Caki2 (cell line): ENCODE measurements at regions not wholly inside any gene's neighbourhood (a gene's known extent, or its start where the extent isn't known, plus 50 kb on each side); places are given as distances from the start of the nearest gene placed in this dataset.

ENCODE experiments used
- DNase-seq: peaks from one replicate; pipeline ENCODE4 v3.0.0-alpha.2; 2015; ENCODE audit warnings: low read depth
- in situ Hi-C: cut with HindIII; loops from 2 replicates; pipeline ENCODE4 v1.10.0; 2016; ENCODE audit warnings: low sequenced_read_pairs, low pct_unique_long_range_greater_than_20kb, mixed read lengths

DNA sequence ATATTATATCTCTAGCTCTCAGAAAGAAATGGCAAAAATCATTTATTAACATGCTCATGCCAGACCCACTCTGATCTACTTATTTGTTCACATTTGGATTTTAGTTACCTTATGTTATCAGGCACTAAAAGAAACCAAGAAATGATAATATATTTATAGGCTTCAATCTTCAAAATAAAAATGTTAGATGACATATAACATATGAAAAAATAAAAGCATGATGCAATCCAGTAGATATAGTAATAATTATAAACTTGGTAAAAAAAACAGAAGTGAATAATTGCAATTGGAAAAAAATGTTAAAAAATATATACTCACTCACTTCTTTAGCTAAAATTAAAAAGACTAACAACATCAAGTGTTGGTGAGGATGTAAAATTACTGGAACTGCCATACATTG, 248.3 kb upstream of the VRK2 start:
- no peak for DNase-seq
- in situ Hi-C loops, result no loop called here

DNA sequence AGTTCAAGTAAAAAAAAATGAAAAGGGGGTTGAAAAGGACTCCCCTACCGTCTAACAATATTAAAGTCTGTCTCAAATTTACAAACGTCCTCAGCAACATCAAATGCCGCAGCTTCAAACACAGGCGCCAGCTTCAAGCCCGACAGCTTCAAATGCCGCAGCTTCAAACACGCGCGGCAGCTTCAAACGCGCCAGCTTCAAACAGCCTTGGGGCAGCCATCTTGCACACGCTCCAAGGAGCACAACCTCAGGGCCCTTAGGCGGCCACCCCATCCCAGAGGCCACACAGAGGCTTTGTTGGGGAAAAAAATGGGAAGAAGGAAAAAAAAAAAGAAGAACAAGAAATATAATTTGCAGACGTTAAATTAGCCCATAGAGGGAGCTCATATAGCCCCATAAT, 244.4 kb upstream of the VRK2 start:
- in situ Hi-C loops, result no loop called here
- DNase-seq, result no peak

DNA sequence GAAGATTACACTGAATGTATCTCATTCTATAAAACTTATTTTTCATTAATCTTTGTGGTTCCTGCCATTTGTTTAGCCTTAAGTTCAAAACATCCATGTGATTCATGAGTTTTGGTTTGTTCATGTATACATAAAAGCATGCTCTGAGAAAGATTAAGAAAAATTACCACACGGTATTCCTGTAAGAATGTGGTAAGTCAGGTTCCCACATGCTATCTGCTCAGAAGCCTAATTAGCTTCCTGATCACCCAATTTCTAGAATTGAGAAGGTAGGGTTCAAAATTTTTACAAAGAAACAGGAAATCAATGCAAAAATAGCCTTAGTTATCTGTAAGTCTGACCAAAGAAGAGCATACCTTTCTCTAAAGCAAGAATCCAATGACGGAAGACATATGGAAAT, 241.6 kb upstream of the VRK2 start:
- in situ Hi-C loops, result no loop called here

DNA sequence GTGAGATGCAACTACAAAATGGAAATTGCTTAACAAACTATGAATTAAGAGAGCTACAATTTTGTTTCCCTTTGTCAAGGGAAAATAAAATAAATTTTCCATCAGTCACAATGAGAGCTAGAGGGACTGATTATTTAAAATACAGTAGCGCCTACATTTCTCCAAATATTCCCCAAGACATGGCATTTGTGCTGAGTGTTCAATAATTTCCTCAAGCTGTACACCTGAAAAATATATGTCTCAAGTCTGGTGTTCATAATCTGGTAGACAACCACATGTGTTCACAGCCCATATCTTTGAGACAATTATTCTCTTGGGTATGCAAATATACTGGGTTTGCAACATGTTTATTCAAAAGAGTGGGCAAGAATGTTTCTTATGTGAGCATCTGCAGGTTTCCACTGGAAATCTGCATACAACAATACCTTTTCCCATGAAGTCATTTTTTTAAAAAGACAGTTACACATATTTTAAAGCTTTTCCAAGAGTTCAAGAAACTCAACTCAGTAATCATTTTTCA, 240.1 kb upstream of the VRK2 start:
- in situ Hi-C loops, result no loop called here
- no peak for DNase-seq

More for the DNA sequence above, 241.6 kb upstream of the VRK2 start:
- no peak for DNase-seq

DNA sequence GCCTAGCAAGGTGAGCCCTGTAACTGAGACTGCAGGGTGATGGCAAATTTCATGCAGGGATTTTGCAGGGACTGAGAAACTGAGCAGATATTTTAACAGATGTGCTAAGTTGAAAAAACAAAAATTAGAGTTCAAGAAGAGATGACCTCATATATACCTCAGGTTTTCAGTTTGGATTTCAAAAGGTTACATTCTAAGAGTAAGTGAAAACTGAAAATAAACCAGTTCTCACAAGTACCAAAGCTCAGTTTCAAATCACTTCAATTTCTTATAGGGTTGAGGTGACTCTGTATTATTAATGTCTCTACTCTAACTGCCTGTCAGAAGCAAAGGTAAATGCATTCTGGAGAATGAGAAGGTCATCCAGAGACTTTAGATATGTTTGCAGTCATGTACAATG, 237.4 kb upstream of the VRK2 start:
- in situ Hi-C loops, result no loop called here
- DNase-seq, result no peak

DNA sequence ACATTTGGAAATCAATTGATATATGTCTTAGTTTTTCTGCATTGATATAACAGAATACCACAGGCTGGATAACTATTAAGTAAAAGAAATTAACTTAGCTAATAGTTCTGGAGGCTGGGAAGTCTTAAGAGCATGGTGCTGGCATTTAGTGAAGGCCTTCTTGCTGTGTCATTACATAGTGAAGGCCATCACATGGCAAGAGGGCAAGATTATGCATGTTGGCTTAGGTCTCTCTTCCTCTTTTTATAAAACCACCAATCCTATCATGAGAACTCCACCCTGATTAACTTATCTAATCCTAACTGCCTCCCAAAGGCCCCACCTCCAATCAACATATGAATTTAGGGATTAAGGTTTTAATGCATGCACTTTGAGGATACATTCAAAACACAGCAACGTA, 225.5 kb upstream of the VRK2 start:
- in situ Hi-C loops, result no loop called here

DNA sequence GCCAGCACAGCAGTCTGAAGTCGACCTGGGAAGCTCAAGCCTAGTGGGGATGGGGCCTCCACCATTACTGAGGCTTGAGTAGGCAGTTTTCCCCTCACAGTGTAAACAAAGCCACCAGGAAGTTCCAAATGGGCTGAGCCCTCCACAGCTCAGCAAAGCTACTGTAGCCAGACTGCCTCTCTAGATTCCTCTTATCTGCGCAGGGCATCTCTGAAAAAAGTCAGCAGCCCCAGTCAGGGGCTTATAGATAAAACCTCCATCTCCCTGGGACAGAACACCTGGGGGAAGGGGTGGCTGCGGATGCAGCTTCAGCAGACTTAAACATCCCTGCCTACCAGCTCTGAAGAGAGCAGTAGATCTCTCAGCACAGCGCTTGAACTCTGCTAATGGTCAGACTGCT, 218.4 kb upstream of the VRK2 start:
- in situ Hi-C loops, result no loop called here
- no peak for DNase-seq

More for the DNA sequence above, 225.5 kb upstream of the VRK2 start:
- DNase-seq, result no peak

DNA sequence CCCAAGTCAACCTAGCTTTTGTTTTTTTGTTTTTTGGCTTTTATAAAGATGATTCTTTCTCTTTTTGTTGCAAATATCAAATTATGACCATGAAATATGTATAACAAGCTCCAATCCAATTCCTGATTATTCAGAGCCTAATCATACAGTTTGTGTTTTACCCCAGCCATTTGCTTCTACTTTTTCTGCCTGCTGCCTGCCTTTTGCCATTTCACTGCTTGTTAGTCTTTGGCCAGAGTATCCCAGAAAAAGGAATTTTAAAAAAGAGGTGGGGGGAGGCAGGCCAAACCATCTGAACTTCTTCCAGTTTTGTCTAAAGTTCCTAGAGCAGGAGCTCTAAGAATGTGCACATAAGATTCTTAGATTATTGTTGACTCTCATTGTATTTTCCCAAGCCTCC, 211.9 kb upstream of the VRK2 start:
- in situ Hi-C loops, result no loop called here
- no peak for DNase-seq

DNA sequence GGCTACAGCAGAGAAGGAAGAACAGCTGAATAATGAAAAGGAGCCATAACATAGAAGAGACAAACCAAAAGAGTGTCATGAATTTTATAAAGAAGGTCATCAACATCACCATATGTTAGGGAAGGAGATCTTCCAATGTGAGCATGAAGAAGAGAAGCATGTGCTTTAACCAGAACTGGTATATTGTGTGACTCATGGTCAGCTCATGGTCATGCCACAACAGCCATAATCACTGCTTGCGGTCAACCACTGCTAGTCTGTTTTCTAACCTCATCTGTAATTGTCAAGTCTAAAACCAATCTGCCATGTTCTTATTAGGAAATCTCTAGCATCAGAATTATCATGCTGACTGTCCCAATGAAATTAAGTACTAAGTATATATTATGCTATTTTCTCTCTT, 204.1 kb upstream of the VRK2 start:
- in situ Hi-C loops, result no loop called here
- peak; percentile 42 for DNase-seq

DNA sequence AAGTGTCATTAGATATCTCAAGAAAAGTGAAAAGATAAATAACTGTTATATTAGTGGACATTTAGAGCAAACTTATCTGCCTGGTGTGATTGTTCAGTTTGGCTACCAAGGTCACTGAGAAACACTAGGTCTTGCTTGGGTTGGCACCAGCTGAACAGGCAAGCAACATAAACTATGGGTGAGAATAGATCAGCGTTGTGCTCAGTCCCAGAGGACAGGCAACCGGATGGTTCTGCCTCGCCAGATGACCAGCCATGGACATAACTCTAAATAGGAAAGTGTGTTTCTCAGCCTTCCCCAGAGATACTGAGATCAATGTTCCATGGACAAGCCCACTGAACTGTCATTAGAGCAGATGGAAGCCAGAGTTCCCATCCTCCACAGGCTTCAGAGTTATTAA, 203.4 kb upstream of the VRK2 start:
- in situ Hi-C loops, result no loop called here
- DNase-seq, result no peak

DNA sequence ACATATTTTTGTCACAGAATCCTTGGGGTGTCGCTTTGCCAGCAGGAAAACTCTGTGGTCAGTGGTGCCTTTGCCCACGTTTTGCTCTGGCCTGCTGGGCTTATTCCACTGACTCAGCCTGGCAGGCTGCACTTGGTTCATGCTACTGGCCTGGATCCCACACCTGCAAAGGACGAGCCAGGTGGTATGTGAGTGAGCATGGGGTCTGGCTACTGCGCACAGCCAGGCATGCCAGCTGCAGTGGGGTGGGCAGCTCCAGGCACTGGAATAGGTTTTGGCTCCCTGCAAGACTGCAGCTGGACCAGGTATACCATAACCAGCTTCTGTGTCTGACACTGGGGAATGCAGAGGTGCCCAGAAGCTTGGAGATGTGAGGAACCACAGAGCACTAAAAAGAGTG, 197.9 kb upstream of the VRK2 start:
- DNase-seq, result no peak
- in situ Hi-C loops, result no loop called here

DNA sequence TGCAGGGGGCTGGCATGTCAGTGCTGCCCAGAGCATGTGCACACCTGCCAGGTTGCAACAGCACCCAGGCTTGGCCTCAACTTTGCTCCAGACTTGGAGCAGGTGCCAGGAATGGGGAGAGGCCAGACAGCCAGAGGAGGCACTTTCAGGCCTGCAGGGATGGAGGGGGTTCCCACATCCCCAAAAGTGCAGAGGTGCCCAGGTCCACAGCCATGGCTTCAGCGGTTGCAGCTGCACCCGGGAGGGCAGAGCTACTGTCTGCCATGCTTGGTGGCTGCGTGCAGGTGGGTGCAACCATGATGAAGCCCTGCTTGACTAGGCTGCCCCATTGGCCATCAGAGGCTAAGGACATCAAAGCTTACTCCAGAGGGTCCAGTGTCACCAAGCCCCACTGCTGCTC, 196.8 kb upstream of the VRK2 start:
- DNase-seq, result no peak
- in situ Hi-C loops, result no loop called here

DNA sequence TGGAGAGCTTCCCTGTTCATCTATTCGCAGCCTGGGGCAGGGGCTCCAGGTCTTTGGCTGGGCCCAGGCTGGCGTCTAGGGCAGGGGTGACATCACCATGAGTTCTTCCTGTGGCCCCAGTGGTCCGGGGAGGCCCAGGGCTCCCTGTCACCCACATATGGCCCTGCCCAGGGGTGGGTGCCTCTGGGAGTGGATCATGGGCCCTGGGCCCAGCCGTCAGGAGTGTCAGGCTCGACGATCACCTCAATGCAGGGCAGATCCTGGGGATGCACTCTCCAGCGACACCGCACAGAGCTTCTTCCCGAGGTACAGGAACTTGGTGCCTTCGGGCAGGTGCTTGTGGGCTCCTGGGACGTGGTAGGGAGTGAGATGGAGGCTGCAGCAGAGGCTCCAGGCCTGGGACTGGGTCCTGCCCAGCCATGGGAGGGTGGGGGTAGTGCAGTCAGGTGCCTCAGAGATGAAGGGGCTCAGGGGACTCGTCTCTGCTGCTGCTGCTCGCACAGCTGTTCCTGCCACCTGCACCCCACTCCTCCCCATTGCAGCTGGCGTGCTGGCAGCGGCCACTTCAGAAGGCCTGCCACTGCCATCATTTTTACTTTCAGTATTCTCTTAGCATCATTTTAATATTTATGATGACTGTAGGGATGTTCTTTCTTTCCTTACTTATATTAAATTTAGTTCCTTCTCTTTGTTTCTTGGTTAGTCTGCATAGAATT, 196.0 kb upstream of the VRK2 start:
- in situ Hi-C loops, result no loop called here
- DNase-seq, result no peak

DNA sequence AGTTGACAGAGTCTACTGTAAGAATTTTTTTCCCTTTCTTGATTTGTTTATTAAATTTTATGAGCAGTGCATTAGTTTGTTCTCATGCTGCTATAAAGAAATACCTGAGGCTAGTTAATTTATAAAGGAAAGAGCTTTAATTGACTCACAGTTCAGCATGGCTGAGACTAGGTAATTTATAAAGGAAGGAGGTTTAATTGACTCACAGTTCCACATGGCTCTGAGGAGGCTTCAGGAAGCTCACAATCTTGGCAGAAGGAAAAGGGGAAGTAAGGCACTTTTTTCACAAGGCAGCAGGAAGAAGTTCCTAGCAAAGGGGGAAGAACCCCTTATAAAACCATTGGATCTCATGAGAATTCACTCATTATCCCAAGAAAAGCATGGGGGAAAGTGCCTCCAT, 191.4 kb upstream of the VRK2 start:
- no peak for DNase-seq
- in situ Hi-C loops, result no loop called here

DNA sequence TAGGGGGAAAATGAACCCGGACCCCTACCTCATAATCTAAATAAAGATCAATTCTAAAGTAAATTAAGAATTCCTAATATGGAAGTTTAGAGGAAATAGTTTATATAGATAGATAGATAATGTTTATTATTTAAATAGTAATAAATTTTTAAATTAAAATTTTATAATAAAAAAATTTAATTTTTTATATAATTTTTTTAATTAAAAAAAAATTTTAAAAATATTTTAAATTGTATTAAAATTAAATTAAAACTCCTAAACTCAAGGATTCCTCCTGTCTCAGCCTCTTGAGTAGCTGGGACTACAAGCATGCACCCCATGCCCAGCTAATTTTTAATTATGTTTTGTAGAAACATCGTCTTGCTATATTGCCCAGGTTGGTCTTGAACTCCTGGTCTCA, 186.9 kb upstream of the VRK2 start:
- in situ Hi-C loops, result no loop called here

DNA sequence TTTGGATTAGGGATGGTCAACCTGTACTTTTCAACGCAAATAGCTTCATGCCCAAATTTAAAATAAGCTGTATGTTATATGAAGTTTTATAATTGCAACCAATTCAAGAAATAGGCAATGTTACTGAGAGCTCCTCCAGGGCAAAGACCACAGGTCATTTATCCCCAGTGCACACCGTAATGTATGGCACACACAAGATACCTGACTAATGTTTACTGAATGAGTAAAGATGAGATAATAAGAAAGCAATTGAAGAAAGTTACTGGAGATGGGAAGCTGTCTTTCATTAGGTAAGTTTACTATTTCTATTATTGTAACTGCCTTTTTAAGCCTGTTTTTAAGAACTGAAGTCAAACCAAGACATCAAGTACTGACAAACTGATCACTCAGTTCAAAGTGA, 184.5 kb upstream of the VRK2 start:
- in situ Hi-C loops, result no loop called here
- DNase-seq, result no peak

More for the DNA sequence above, 186.9 kb upstream of the VRK2 start:
- no peak for DNase-seq

DNA sequence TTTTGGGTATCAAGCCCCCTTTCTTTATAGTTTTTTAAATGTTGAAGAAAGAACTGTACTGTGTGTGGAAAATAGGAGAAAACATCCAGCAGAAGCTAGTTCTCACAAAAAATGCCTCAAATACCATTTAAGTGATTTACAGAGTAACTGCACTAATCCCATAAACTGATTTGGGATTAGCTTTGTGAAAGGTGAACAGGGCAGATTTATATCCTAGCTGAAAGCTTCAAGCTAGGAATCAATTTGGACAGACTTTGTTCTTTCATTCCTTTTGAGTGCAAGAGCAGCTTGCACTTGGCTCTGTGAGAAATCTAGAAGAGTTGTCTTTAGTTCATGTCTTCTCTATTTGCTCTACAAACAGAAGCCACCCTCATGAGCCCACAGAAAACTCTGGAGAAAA, 183.9 kb upstream of the VRK2 start:
- in situ Hi-C loops, result no loop called here
- no peak for DNase-seq

DNA sequence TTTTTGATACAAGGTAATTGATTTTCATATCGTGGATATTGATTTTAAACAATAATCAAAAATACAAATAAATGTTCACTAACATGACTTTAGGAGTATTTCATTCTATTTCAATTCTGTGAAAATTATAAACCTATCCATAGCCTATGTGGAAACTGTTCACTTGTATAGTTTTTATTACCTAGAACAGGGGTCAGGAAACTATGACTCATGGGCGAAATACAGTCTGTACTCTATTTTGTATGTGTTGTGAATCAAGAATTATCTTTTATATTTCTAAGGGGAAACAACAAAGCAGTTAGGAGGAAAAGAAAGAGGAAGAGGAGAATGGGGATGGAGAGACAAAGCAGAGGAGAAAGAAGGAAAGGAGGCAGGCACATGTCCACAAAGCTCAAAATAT, 181.7 kb upstream of the VRK2 start:
- DNase-seq, result no peak
- in situ Hi-C loops, result no loop called here

DNA sequence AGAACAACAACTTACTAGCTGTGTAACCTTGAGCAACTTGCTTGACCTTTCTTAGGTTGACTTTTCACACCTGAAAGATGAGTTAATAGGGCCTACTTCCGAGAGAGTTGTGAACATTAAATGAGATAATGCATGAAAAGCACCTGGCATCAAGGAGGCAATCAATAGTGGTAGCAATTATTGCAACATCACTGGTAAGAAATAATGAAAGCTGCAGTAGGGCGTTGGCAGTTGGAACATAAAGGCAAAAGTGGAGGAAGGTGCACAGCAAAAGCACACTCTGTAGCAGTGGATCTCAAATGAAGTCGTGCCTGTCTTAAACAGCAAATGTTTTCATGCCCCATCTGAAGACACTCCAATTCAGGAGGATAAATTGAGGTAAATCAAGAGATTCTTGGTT, 178.9 kb upstream of the VRK2 start:
- no peak for DNase-seq
- in situ Hi-C loops, result no loop called here

DNA sequence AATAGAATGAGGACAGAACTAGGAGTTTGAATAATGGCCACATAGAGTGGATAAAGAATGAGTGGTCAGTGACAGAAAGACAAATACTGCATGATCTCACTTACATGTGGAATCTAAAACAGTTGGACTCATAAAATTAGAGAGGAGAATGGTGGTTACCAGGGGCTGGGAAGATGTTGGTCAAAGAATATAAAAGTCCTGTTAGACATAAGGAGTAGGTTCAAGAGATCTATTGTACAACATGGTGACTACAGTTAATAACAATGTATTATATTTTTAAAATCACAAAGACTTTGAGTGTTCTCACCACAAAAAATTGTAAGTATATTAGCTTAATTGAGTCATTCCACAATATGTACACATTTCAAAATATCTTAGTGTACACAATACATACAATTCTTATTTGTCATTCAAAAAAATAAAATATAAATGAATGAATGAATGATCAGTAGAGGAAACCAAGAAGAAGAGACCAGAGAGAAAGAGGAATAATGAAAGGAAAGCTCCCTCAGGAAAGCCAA, 177.9 kb upstream of the VRK2 start:
- in situ Hi-C loops, result no loop called here
- no peak for DNase-seq
